Transverse colon (tissue), 4 donors: ENCODE measurements at regions not wholly inside any gene's neighbourhood (a gene's known extent, or its start where the extent isn't known, plus 50 kb on each side); places are given as distances from the start of the nearest gene placed in this dataset.

Source experiments
- DNase-seq: peaks from one replicate; pipeline ENCODE4 v3.0.0-alpha.2; 2019
- H3K27ac ChIP-seq, 4 donors: fragments of 200-600 bp; sonication (generic); 2 replicates each; pipeline ENCODE4 v1.5.1; 2016 to 2018; ENCODE audit warnings: inconsistent platforms in 4 of 4
- H3K27me3 ChIP-seq: fragments of 200-600 bp; sonication (generic); 2 replicates; pipeline ENCODE4 v1.5.1; 2017; ENCODE audit warnings: inconsistent platforms
- H3K36me3 ChIP-seq, 4 donors: fragments of 200-600 bp; sonication (generic); 2 replicates each; pipeline ENCODE4 v1.5.1; 2017 to 2019; ENCODE audit warnings: inconsistent platforms in 4 of 4
- H3K4me1 ChIP-seq, 4 donors: fragments of 200-600 bp; sonication (generic); 2 replicates each; pipeline ENCODE4 v1.5.1; 2017 to 2020; ENCODE audit warnings: inconsistent platforms in 4 of 4
- H3K4me3 ChIP-seq, 4 donors: fragments of 200-600 bp; sonication (generic); 1 replicate in 1 of 4; 2 replicates in 3 of 4; pipeline versions ENCODE4 v1.5.1 to v1.6.1; 2017 to 2019; ENCODE audit warnings: inconsistent platforms in 4 of 4
- H3K9me3 ChIP-seq, 2 donors: fragments of 200-600 bp; sonication (generic); 2 replicates each; pipeline ENCODE4 v1.5.1; 2017 to 2019; ENCODE audit warnings: inconsistent platforms in 2 of 2
- EP300 ChIP-seq: sonication (generic); formaldehyde crosslinking; IDR thresholded peaks from one replicate; pipeline ENCODE4 v1.6.1; 2017; ENCODE audit warnings: antibody characterized with exemption, low read depth
- POLR2A ChIP-seq: fragments of 450-650 bp; IDR thresholded peaks from one replicate; pipeline ENCODE4 v1.6.1; 2016; ENCODE audit warnings: antibody characterized with exemption, mild to moderate bottlenecking, moderate library complexity
- POLR2AphosphoS5 ChIP-seq, 3 donors: sonication (generic); formaldehyde crosslinking; IDR thresholded peaks; one replicate each; pipeline ENCODE4 v1.6.1; 2016; ENCODE audit warnings: antibody characterized with exemption in 3 of 3
- WGBS, 2 donors: methylation state at CpG; one replicate each; pipeline ENCODE4 v1.1.5; 2018; ENCODE audit warnings: low coverage in 1 of 2; 5-methylcytosine and 5-hydroxymethylcytosine counted together
- in situ Hi-C, 4 donors: fragments of 200-750 bp; cut with MboI; loops; one replicate each; pipeline versions ENCODE4 v1.15.0 to v1.15.1; 2017; ENCODE audit warnings: low sequenced_read_pairs in 3 of 4, low pct_ligation_motif_present in 1 of 4, low pct_unique_long_range_greater_than_20kb in 1 of 4
- intact Hi-C: fragments of 100-400 bp; cut with DNase I; formaldehyde crosslinking; loops from one replicate; pipeline ENCODE4 v1.15.1; 2023; ENCODE audit warnings: low total_unique reads
- TF ChIP-seq, protein P1 (sequence below), 5 experiments: fragments of 200-600 bp in 3 of 5; fragments of 450-650 bp in 2 of 5; sonication (generic) in 3 of 5; IDR thresholded peaks; 1 replicate in 2 of 5; 2 replicates in 3 of 5; pipeline ENCODE4 v1.5.1; 2016 to 2017; ENCODE audit warnings: antibody characterized with exemption in 5 of 5, inconsistent platforms in 3 of 5, mild to moderate bottlenecking in 2 of 5, moderate library complexity in 1 of 5

- in situ Hi-C loops (no loop called here), intact Hi-C loops (no loop called here)
- Histone ChIP-seq H3K36me3 (no peaks in the 10 kb centered on the region), H3K4me1 (no peaks in the 10 kb centered on the region), H3K27ac (no peak overlapping the region), H3K27me3 (no peaks in the 10 kb centered on the region), H3K9me3 (no peaks in the 10 kb centered on the region), H3K4me3 (no peak overlapping the region)
- WGBS, 2 donors: 60 to 83% methylated on average over 1 to 2 of the region's 2 CpGs
- TF ChIP-seq, protein P1, sequence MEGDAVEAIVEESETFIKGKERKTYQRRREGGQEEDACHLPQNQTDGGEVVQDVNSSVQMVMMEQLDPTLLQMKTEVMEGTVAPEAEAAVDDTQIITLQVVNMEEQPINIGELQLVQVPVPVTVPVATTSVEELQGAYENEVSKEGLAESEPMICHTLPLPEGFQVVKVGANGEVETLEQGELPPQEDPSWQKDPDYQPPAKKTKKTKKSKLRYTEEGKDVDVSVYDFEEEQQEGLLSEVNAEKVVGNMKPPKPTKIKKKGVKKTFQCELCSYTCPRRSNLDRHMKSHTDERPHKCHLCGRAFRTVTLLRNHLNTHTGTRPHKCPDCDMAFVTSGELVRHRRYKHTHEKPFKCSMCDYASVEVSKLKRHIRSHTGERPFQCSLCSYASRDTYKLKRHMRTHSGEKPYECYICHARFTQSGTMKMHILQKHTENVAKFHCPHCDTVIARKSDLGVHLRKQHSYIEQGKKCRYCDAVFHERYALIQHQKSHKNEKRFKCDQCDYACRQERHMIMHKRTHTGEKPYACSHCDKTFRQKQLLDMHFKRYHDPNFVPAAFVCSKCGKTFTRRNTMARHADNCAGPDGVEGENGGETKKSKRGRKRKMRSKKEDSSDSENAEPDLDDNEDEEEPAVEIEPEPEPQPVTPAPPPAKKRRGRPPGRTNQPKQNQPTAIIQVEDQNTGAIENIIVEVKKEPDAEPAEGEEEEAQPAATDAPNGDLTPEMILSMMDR (IDR thresholded peaks at IDR 0.05): no peak
- TF ChIP-seq EP300: no peak
- no peak for TF ChIP-seq POLR2A
- no peak for TF ChIP-seq POLR2AphosphoS5 (IDR thresholded peaks at IDR 0.05)
- DNase-seq: no peak
These were observed 174.9 kb downstream of the PPP1R2C start for GRCh38 chrX:42603016-42603415.

DNA sequence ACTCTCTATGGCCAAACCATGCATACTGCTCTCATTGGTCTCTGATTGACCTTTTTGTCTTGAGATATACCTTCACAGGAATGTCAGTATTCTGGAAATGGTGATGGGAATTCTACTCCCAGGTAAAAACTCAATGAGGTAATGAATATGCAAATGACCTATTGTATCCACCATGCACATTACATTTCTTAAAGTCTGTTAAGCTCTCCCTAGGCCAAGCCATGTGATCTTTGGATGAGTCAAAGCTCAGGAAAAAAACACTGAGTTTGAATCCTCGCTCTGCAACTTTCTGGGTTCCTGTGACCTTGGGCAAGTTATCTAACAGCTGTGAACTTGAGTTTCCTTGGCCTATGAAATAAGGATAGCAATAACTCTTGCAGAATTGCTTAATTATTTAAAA is 175.4 kb downstream of the PPP1R2C start:
- DNase-seq: no peak
- H3K4me1 ChIP-seq: no peaks in the 10 kb centered on the region
- in situ Hi-C loops (no loop called here), intact Hi-C loops (no loop called here)
- H3K36me3 ChIP-seq: no peaks in the 10 kb centered on the region
- H3K27me3 ChIP-seq: no peaks in the 10 kb centered on the region
- TF ChIP-seq EP300: no peak
- TF ChIP-seq, protein P1 (IDR thresholded peaks at IDR 0.05): no peak
- no peak for TF ChIP-seq POLR2AphosphoS5 (IDR thresholded peaks at IDR 0.05)
- TF ChIP-seq POLR2A: no peak
- H3K9me3 ChIP-seq: no peaks in the 10 kb centered on the region
- H3K27ac ChIP-seq: no peak overlapping the region
- WGBS, 2 donors: 75 to 80% methylated on average over 1 of the region's 1 CpG
- no peak overlapping the region for H3K4me3 ChIP-seq

- in situ Hi-C loops (no loop called here), intact Hi-C loops (no loop called here)
- Histone ChIP-seq H3K4me3 (no peak overlapping the region), H3K9me3 (no peaks in the 10 kb centered on the region), H3K4me1 (no peaks in the 10 kb centered on the region), H3K36me3 (no peaks in the 10 kb centered on the region), H3K27ac (no peak overlapping the region), H3K27me3 (no peaks in the 10 kb centered on the region)
- DNase-seq: no peak
- WGBS, 2 donors: 73 to 100% methylated on average over 1 to 3 of the region's 3 CpGs
- TF ChIP-seq POLR2AphosphoS5 (IDR thresholded peaks at IDR 0.05): no peak
- TF ChIP-seq, protein P1 (IDR thresholded peaks at IDR 0.05): no peak
- TF ChIP-seq EP300: no peak
These were observed 175.8 kb downstream of the PPP1R2C start for GRCh38 chrX:42602136-42602535.

DNA sequence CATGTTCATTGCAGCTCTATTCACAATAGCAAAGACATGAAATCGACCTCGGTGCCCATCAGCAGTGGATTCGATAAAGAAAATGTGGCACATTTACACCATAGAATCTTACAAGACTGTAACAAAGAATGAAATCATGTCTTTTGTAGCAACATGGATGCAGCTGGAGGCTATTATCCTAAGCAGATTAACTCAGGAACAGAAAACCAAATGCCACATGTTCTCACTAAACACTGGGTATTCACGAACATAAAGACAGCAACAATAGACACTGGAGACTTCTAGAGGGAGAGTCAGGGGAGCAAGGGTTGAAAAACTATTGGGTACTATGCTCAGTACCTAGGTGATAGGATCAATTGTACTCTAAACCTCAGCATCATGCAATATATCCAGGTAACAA is 180.5 kb downstream of the PPP1R2C start:
- no peak for DNase-seq
- Histone ChIP-seq H3K27ac (no peak overlapping the region), H3K9me3 (no peaks in the 10 kb centered on the region), H3K36me3 (no peaks in the 10 kb centered on the region), H3K27me3 (no peaks in the 10 kb centered on the region), H3K4me1 (no peaks in the 10 kb centered on the region), H3K4me3 (no peak overlapping the region)
- intact Hi-C loops: no loop called here
- TF ChIP-seq EP300 (no peak), POLR2AphosphoS5 (IDR thresholded peaks at IDR 0.05) (no peak), POLR2A (no peak)
- TF ChIP-seq, protein P1 (IDR thresholded peaks at IDR 0.05): no peak
- 75 to 100% methylated on average over 2 to 4 of the region's 4 CpGs for WGBS, 2 donors
- in situ Hi-C loops: no loop called here
